Astrocyte (in vitro differentiated cells and primary cell): ENCODE measurements at regions not wholly inside any gene's neighbourhood (a gene's known extent, or its start where the extent isn't known, plus 50 kb on each side); places are given as distances from the start of the nearest gene placed in this dataset.

Experiments
- CTCF ChIP-seq: IDR thresholded peaks from 2 replicates; pipeline ENCODE4 v1.5.1; 2011; ENCODE audit warnings: low read depth, mild to moderate bottlenecking, inconsistent platforms, low read length, moderate library complexity; ENCODE audit not compliant: insufficient read depth
- EZH2 ChIP-seq: IDR thresholded peaks from 2 replicates; pipeline ENCODE4 v1.6.1; 2012; ENCODE audit warnings: mild to moderate bottlenecking, low read length, inconsistent platforms; ENCODE audit not compliant: insufficient read depth

DNA sequence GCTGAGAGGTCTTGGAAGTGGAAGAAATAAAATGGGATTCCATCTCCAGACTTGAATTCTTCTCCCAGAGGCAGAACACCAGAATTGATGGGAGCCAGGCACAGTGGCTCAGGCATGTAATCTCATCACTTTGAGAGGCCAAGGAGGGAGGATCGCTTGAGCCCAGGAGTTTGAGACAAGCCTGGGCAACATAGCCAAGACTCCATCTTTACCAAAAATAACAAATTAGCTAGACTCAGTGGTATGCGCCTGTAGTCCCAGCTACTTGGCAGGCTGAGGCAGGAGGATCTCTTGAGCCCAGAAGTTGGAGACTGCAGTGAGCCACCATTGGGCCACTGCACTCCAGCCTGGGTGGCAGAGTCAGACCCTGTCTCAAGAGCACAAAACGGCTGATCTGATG, 144.3 kb downstream of the C1D start:
- no peak for TF ChIP-seq CTCF
- TF ChIP-seq EZH2 = no peak
